Colonic mucosa (tissue), 4 donors: ENCODE measurements at regions not wholly inside any gene's neighbourhood (a gene's known extent, or its start where the extent isn't known, plus 50 kb on each side); places are given as distances from the start of the nearest gene placed in this dataset.

Source experiments
- DNase-seq: peaks from one replicate; pipeline ENCODE4 v3.0.0-alpha.2; 2020
- H3K27ac ChIP-seq: fragments of 200-600 bp; one replicate; pipeline ENCODE4 v1.8.0; 2021
- H3K27me3 ChIP-seq: fragments of 200-600 bp; one replicate; pipeline ENCODE4 v1.8.0; 2021
- H3K36me3 ChIP-seq: fragments of 200-600 bp; one replicate; pipeline ENCODE4 v1.8.0; 2021
- H3K4me1 ChIP-seq: fragments of 200-600 bp; one replicate; pipeline ENCODE4 v1.8.0; 2021; ENCODE audit warnings: mild to moderate bottlenecking
- H3K4me3 ChIP-seq: fragments of 200-600 bp; one replicate; pipeline ENCODE4 v1.8.0; 2021
- H3K9ac ChIP-seq, 2 donors: one replicate each; pipeline ENCODE4 v1.7.0; 2013; ENCODE audit warnings: control low read depth in 2 of 2, low read depth in 2 of 2, low read length in 2 of 2
- H3K9me3 ChIP-seq: fragments of 200-600 bp; one replicate; pipeline ENCODE4 v1.8.0; 2021
- intact Hi-C: fragments of 100-400 bp; cut with DNase I; formaldehyde crosslinking; loops from one replicate; pipeline ENCODE4 v1.14.1; 2022
- TF ChIP-seq, protein P1 (sequence below): fragments of 200-600 bp; IDR thresholded peaks from one replicate; pipeline ENCODE4 v1.8.0; 2022; ENCODE audit warnings: antibody characterized with exemption, mild to moderate bottlenecking
- donor health status: healthy.
- donor health status: DM: no; HTN: no; CAD: no.
- donor health status: DM: no; HTN: no; CAD: no.

DNA sequence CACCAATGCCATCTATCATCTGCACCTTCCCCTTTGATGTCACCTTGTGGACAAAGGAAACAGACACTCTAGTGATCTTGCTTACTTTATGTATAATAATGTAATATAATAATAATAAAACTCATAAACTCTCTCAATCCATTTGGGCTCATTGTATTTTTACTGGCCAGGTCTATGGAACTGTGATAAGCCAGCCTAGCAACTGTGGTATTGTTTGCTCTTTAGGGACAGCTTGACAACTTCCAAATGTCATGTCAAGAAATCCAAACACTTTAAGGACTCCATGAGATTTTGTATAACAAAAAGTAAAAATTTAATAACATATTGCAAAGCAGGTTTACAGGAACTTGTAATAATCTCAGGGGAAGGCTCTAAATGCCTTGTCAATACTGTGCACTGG, 1163.4 kb upstream of the TMPRSS15 start:
- no peaks in the 10 kb centered on the region for H3K9me3 ChIP-seq
- TF ChIP-seq, protein P1, sequence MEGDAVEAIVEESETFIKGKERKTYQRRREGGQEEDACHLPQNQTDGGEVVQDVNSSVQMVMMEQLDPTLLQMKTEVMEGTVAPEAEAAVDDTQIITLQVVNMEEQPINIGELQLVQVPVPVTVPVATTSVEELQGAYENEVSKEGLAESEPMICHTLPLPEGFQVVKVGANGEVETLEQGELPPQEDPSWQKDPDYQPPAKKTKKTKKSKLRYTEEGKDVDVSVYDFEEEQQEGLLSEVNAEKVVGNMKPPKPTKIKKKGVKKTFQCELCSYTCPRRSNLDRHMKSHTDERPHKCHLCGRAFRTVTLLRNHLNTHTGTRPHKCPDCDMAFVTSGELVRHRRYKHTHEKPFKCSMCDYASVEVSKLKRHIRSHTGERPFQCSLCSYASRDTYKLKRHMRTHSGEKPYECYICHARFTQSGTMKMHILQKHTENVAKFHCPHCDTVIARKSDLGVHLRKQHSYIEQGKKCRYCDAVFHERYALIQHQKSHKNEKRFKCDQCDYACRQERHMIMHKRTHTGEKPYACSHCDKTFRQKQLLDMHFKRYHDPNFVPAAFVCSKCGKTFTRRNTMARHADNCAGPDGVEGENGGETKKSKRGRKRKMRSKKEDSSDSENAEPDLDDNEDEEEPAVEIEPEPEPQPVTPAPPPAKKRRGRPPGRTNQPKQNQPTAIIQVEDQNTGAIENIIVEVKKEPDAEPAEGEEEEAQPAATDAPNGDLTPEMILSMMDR: no peak
- no peaks in the 10 kb centered on the region for H3K4me1 ChIP-seq
- H3K36me3 ChIP-seq: no peaks in the 10 kb centered on the region
- H3K4me3 ChIP-seq: no peak overlapping the region
- H3K9ac ChIP-seq: no peak overlapping the region
- no peak for DNase-seq
- intact Hi-C loops: no loop called here
- H3K27ac ChIP-seq: no peak overlapping the region
- no peaks in the 10 kb centered on the region for H3K27me3 ChIP-seq

DNA sequence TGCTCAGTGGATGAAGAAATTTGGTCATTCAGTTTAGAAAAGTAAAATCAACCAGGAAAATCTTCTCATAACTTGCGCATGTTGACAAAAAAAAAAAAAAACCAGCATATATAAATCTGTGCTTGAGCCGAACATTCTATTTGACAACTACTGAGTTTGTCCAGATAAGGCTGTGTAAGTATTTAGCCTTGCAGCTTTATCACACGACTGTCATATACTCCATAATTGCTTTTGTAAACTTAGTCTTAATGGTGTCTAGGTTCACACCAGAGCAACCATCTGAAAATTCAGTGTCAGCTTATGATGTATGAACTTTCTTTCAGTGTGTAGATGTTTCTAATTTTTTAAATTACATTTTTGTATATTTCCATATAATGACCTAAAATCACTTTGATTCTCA, 1173.8 kb upstream of the TMPRSS15 start:
- Histone ChIP-seq H3K9ac (no peak overlapping the region), H3K4me1 (no peaks in the 10 kb centered on the region), H3K27me3 (no peaks in the 10 kb centered on the region), H3K4me3 (no peak overlapping the region), H3K9me3 (no peaks in the 10 kb centered on the region), H3K27ac (no peak overlapping the region), H3K36me3 (no peaks in the 10 kb centered on the region)
- TF ChIP-seq, protein P1: no peak
- no peak for DNase-seq
- intact Hi-C loops: no loop called here

DNA sequence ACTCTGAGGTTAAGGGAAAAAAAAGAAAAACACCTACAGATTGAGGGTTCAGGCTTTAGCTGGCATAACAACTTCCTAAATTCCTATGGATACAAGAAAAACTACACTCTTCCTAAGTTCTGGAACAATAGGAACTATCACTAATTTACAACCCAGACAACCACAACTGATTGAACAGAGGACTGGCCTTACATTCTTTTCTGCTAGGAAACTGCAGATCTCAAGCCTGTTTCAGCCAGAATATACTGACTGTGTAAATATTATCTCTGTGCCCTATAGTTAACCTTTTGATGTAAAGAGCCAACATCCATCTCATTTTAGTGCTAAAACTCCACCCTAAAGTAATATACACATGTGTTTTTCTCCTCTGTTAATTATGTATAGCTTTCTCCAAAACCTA, 1186.5 kb upstream of the TMPRSS15 start:
- TF ChIP-seq, protein P1: no peak
- intact Hi-C loops: no loop called here

DNA sequence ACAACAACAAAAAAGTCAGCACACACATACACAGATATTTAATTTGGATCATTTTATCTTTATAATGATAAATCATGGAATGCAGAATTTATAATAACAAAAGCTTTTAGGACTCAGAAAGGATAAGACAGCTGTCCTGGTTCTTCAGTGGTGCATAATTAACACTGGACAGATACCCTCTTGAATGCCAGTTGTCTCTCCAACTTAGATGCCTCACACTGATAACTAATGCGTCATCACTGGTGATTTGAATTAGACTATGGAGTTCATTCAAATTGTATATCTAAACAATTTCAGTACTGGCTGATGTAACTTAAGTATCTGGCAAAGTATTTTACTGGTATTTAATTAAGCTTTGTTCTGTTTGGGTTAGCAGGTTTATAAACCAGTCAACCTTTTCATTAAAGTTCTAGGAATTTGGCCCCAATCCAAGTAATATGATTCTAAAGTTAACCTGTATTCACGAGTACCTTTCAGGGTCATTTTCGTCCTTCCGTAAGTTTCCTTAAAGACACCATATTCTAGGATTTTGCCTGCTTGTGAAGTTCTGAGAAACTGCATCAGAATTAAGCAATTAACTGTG, 1199.5 kb upstream of the TMPRSS15 start:
- TF ChIP-seq, protein P1: no peak
- no peaks in the 10 kb centered on the region for H3K27me3 ChIP-seq
- H3K4me3 ChIP-seq: no peak overlapping the region
- H3K4me1 ChIP-seq: no peaks in the 10 kb centered on the region
- no peaks in the 10 kb centered on the region for H3K9me3 ChIP-seq
- no peak for DNase-seq
- no peaks in the 10 kb centered on the region for H3K36me3 ChIP-seq
- H3K27ac ChIP-seq: no peak overlapping the region
- no peak overlapping the region for H3K9ac ChIP-seq
- intact Hi-C loops: no loop called here

More for the DNA sequence above, 1186.5 kb upstream of the TMPRSS15 start:
- Histone ChIP-seq H3K9ac (no peak overlapping the region), H3K27me3 (no peaks in the 10 kb centered on the region), H3K9me3 (no peaks in the 10 kb centered on the region), H3K36me3 (no peaks in the 10 kb centered on the region), H3K4me3 (no peak overlapping the region), H3K27ac (no peak overlapping the region), H3K4me1 (no peaks in the 10 kb centered on the region)
- DNase-seq: no peak

DNA sequence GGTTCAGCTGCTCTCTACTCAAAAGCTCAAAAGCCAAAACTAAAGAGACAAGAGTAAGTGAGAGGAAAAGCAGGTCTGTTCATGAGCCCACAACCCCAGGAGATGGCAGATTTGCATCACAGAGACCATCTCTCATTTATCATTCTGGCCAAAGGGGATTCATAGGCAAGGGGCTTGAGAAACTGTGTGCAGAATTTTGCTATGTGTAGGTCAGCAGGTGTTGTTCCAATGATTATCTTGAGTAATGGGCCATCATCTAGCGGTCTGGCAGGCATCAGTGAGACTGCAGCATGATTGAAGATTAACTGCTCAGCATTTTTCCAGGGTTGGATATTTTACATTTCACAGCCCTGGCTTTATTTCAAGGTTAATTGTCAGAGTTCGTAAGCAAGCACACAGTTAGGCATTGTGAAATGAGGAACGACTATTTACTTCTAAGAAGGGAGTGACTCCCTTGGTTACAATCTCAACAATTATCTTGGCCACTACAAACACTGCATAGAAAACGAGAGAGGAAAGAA, 1204.6 kb upstream of the TMPRSS15 start:
- intact Hi-C loops: no loop called here
- Histone ChIP-seq H3K27ac (no peak overlapping the region), H3K9me3 (no peaks in the 10 kb centered on the region), H3K4me1 (no peaks in the 10 kb centered on the region), H3K36me3 (no peaks in the 10 kb centered on the region), H3K9ac (no peak overlapping the region), H3K4me3 (no peak overlapping the region), H3K27me3 (no peaks in the 10 kb centered on the region)
- TF ChIP-seq, protein P1: no peak
- DNase-seq: no peak
